ENCODE measurements at regions not wholly inside any gene's neighbourhood (a gene's known extent, or its start where the extent isn't known, plus 50 kb on each side); places are given as distances from the start of the nearest gene placed in this dataset.

GRCh38 chr2:3122525-3122924, 255.1 kb downstream of the EIPR1 start:
- Histone ChIP-seq H3K27me3 (no peaks in the 10 kb centered on the region), H3K9me3 (no peaks in the 10 kb centered on the region), H3K4me3 (no peak overlapping the region), H3K36me3 (no peaks in the 10 kb centered on the region), H3K27ac (no peak overlapping the region), H3K4me1 (ENCODE audit: insufficient read depth) (no peaks in the 10 kb centered on the region)
- WGBS, 3 donors: 91 to 96% (median 94%) methylated on average over 2 of the region's 2 CpGs
- intact Hi-C loops (cut with DNase I): no loop called here
- no peak for DNase-seq
- TF ChIP-seq POLR2A (IDR thresholded peaks at IDR 0.05) (no peak), EP300 (IDR thresholded peaks at IDR 0.05) (no peak), CTCF (IDR thresholded peaks at IDR 0.05) (no peak)

- DNase-seq: no peak
- Histone ChIP-seq H3K4me3 (no peak overlapping the region), H3K9me3 (no peaks in the 10 kb centered on the region), H3K4me1 (ENCODE audit: insufficient read depth) (no peaks in the 10 kb centered on the region), H3K27ac (no peak overlapping the region), H3K36me3 (no peaks in the 10 kb centered on the region), H3K27me3 (no peaks in the 10 kb centered on the region)
- TF ChIP-seq EP300 (IDR thresholded peaks at IDR 0.05) (no peak), POLR2A (IDR thresholded peaks at IDR 0.05) (no peak), CTCF (IDR thresholded peaks at IDR 0.05) (no peak)
- 87 to 96% (median 90%) methylated on average over 2 of the region's 2 CpGs for WGBS, 3 donors
- intact Hi-C loops (cut with DNase I): no loop called here
These were observed 256.0 kb downstream of the EIPR1 start for GRCh38 chr2:3121601-3122000.

- Histone ChIP-seq H3K27ac (no peak overlapping the region), H3K36me3 (no peaks in the 10 kb centered on the region), H3K4me1 (ENCODE audit: insufficient read depth) (no peaks in the 10 kb centered on the region), H3K9me3 (no peaks in the 10 kb centered on the region), H3K27me3 (no peaks in the 10 kb centered on the region), H3K4me3 (no peak overlapping the region)
- no peak for TF ChIP-seq POLR2A (IDR thresholded peaks at IDR 0.05)
- TF ChIP-seq EP300 (IDR thresholded peaks at IDR 0.05): no peak
- TF ChIP-seq CTCF (IDR thresholded peaks at IDR 0.05): no peak
- intact Hi-C loops (cut with DNase I): no loop called here
- WGBS, 3 donors: 71 to 73% (median 72%) methylated on average over 7 of the region's 7 CpGs
- no peak for DNase-seq
These were observed 259.9 kb downstream of the EIPR1 start for GRCh38 chr2:3117650-3118216.

GRCh38 chr2:3116371-3116770, 261.2 kb downstream of the EIPR1 start:
- no peak for TF ChIP-seq CTCF (IDR thresholded peaks at IDR 0.05)
- no peak for TF ChIP-seq EP300 (IDR thresholded peaks at IDR 0.05)
- no peak for TF ChIP-seq POLR2A (IDR thresholded peaks at IDR 0.05)
- Histone ChIP-seq H3K36me3 (no peaks in the 10 kb centered on the region), H3K27ac (no peak overlapping the region), H3K4me3 (no peak overlapping the region), H3K4me1 (ENCODE audit: insufficient read depth) (no peaks in the 10 kb centered on the region), H3K9me3 (no peaks in the 10 kb centered on the region), H3K27me3 (no peaks in the 10 kb centered on the region)
- 21 to 48% (median 28%) methylated on average over 14 of the region's 14 CpGs for WGBS, 3 donors
- intact Hi-C loops (cut with DNase I): no loop called here
- no peak for DNase-seq
